ENCODE measurements at regions not wholly inside any gene's neighbourhood (a gene's known extent, or its start where the extent isn't known, plus 50 kb on each side); places are given as distances from the start of the nearest gene placed in this dataset.

- DNase-seq (ENCODE audit: low spot score) = no peak
These were observed 101.3 kb upstream of the FZD8 start for GRCh38 chr10:35743351-35743750.

- no peak for DNase-seq (ENCODE audit: low spot score)
These were observed 97.9 kb upstream of the FZD8 start for GRCh38 chr10:35739998-35740397.

- DNase-seq (ENCODE audit: low spot score) = no peak
These were observed 93.3 kb upstream of the FZD8 start for GRCh38 chr10:35735412-35735811.

- DNase-seq (ENCODE audit: low spot score) = no peak
These were observed 89.7 kb upstream of the FZD8 start for GRCh38 chr10:35731828-35732227.

GRCh38 chr10:35728341-35728740 is 86.2 kb upstream of the FZD8 start:
- DNase-seq (ENCODE audit: low spot score) = no peak

- DNase-seq (ENCODE audit: low spot score) = no peak
These were observed 84.8 kb upstream of the FZD8 start for GRCh38 chr10:35726846-35727245.

- DNase-seq (ENCODE audit: low spot score) = no peak
These were observed 81.9 kb upstream of the FZD8 start for GRCh38 chr10:35723992-35724391.

- DNase-seq (ENCODE audit: low spot score) = no peak
These were observed 81.0 kb upstream of the FZD8 start for GRCh38 chr10:35723059-35723458.

- no peak for DNase-seq (ENCODE audit: low spot score)
These were observed 80.5 kb upstream of the FZD8 start for GRCh38 chr10:35722636-35723035.

- no peak for DNase-seq (ENCODE audit: low spot score)
These were observed 80.1 kb upstream of the FZD8 start for GRCh38 chr10:35722226-35722625.

- no peak for DNase-seq (ENCODE audit: low spot score)
These were observed 78.3 kb upstream of the FZD8 start for GRCh38 chr10:35720366-35720765.

- no peak for DNase-seq (ENCODE audit: low spot score)
These were observed 74.7 kb upstream of the FZD8 start for GRCh38 chr10:35716776-35717175.

- DNase-seq (ENCODE audit: low spot score) = no peak
These were observed 70.4 kb upstream of the FZD8 start for GRCh38 chr10:35712486-35712885.

GRCh38 chr10:35711615-35712411 is 69.7 kb upstream of the FZD8 start:
- DNase-seq (ENCODE audit: low spot score) = no peak

- no peak for DNase-seq (ENCODE audit: low spot score)
These were observed 65.7 kb upstream of the FZD8 start for GRCh38 chr10:35707642-35708425.

- DNase-seq (ENCODE audit: low spot score) = no peak
These were observed 64.9 kb upstream of the FZD8 start for GRCh38 chr10:35706959-35707358.

- no peak for DNase-seq (ENCODE audit: low spot score)
These were observed 63.6 kb upstream of the FZD8 start for GRCh38 chr10:35705671-35706070.

- no peak for DNase-seq (ENCODE audit: low spot score)
These were observed 63.0 kb upstream of the FZD8 start for GRCh38 chr10:35705051-35705450.

- DNase-seq (ENCODE audit: low spot score) = no peak
These were observed 62.3 kb upstream of the FZD8 start for GRCh38 chr10:35704401-35704800.

GRCh38 chr10:35700487-35700882 is 58.4 kb upstream of the FZD8 start:
- DNase-seq (ENCODE audit: low spot score) = no peak

GRCh38 chr10:35699848-35700486 is 57.9 kb upstream of the FZD8 start:
- DNase-seq (ENCODE audit: low spot score) = no peak

GRCh38 chr10:35696392-35697287 is 54.5 kb upstream of the FZD8 start:
- DNase-seq (ENCODE audit: low spot score) = no peak

Data from ecto neural progenitor cell (in vitro differentiated cells).